ENCODE measurements at regions not wholly inside any gene's neighbourhood (a gene's known extent, or its start where the extent isn't known, plus 50 kb on each side); places are given as distances from the start of the nearest gene placed in this dataset.

- TF ChIP-seq POLR2A (IDR thresholded peaks at IDR 0.05) = no peak
- no peak for TF ChIP-seq CTCF (IDR thresholded peaks at IDR 0.05)
- TF ChIP-seq EP300 (IDR thresholded peaks at IDR 0.05) = no peak
- TF ChIP-seq POLR2AphosphoS5 (IDR thresholded peaks at IDR 0.05) = no peak
- no peak overlapping the region for H3K4me3 ChIP-seq
- H3K27ac ChIP-seq = no peak overlapping the region
- DNase-seq = no peak
- no peaks in the 10 kb centered on the region for H3K9me3 ChIP-seq
- no peaks in the 10 kb centered on the region for H3K36me3 ChIP-seq
- intact Hi-C loops (cut with DNase I; ENCODE audit: low total_unique reads) = no loop called here
- H3K4me1 ChIP-seq = no peaks in the 10 kb centered on the region
- no peaks in the 10 kb centered on the region for H3K27me3 ChIP-seq
- 81 to 87% (median 85%) methylated on average over 4 of the region's 4 CpGs for WGBS, 5 donors
Measured at GRCh38 chr3:31253782-31254181, 278.9 kb upstream of the STT3B start.

GRCh38 chr3:31254483-31254882 is 278.2 kb upstream of the STT3B start:
- TF ChIP-seq POLR2A (IDR thresholded peaks at IDR 0.05) = no peak
- TF ChIP-seq EP300 (IDR thresholded peaks at IDR 0.05) = no peak
- TF ChIP-seq POLR2AphosphoS5 (IDR thresholded peaks at IDR 0.05) = no peak
- no peak for TF ChIP-seq CTCF (IDR thresholded peaks at IDR 0.05)
- H3K27ac ChIP-seq = no peak overlapping the region
- DNase-seq = no peak
- no peak overlapping the region for H3K4me3 ChIP-seq
- 44 to 70% (median 57%) methylated on average over 3 of the region's 3 CpGs for WGBS, 5 donors
- H3K27me3 ChIP-seq = no peaks in the 10 kb centered on the region
- no peaks in the 10 kb centered on the region for H3K9me3 ChIP-seq
- intact Hi-C loops (cut with DNase I; ENCODE audit: low total_unique reads) = no loop called here
- no peaks in the 10 kb centered on the region for H3K36me3 ChIP-seq
- no peaks in the 10 kb centered on the region for H3K4me1 ChIP-seq

- Histone ChIP-seq H3K9me3 (no peaks in the 10 kb centered on the region), H3K4me3 (no peak overlapping the region), H3K27ac (no peak overlapping the region), H3K4me1 (no peaks in the 10 kb centered on the region), H3K36me3 (no peaks in the 10 kb centered on the region), H3K27me3 (no peaks in the 10 kb centered on the region)
- TF ChIP-seq POLR2AphosphoS5 (IDR thresholded peaks at IDR 0.05) (no peak), POLR2A (IDR thresholded peaks at IDR 0.05) (no peak), CTCF (IDR thresholded peaks at IDR 0.05) (no peak), EP300 (IDR thresholded peaks at IDR 0.05) (no peak)
- intact Hi-C loops (cut with DNase I; ENCODE audit: low total_unique reads) = no loop called here
- no peak for DNase-seq
- 36 to 53% (median 41%) methylated on average over 2 of the region's 2 CpGs for WGBS, 5 donors
Measured at GRCh38 chr3:31255007-31255581, 277.6 kb upstream of the STT3B start.

GRCh38 chr3:31262201-31262600 is 270.5 kb upstream of the STT3B start:
- no peak for DNase-seq
- H3K4me3 ChIP-seq = no peak overlapping the region
- no peak for TF ChIP-seq POLR2A (IDR thresholded peaks at IDR 0.05)
- TF ChIP-seq EP300 (IDR thresholded peaks at IDR 0.05) = no peak
- no peak for TF ChIP-seq CTCF (IDR thresholded peaks at IDR 0.05)
- no peak for TF ChIP-seq POLR2AphosphoS5 (IDR thresholded peaks at IDR 0.05)
- H3K27me3 ChIP-seq = no peaks in the 10 kb centered on the region
- H3K27ac ChIP-seq = no peak overlapping the region
- intact Hi-C loops (cut with DNase I; ENCODE audit: low total_unique reads) = no loop called here
- H3K9me3 ChIP-seq = no peaks in the 10 kb centered on the region
- 54 to 74% (median 63%) methylated on average over 2 of the region's 2 CpGs for WGBS, 5 donors
- H3K36me3 ChIP-seq = no peaks in the 10 kb centered on the region
- H3K4me1 ChIP-seq = no peaks in the 10 kb centered on the region

Measured in stomach (tissue), 8 donors.